ENCODE measurements at regions not wholly inside any gene's neighbourhood (a gene's known extent, or its start where the extent isn't known, plus 50 kb on each side); places are given as distances from the start of the nearest gene placed in this dataset.

- no peak for DNase-seq
- POLR2A ChIA-PET, result no interaction called here
These were observed 1378.7 kb upstream of the C9orf72 start for GRCh38 chr9:28951945-28952344.

GRCh38 chr9:28956116-28956880 is 1383.0 kb upstream of the C9orf72 start:
- POLR2A ChIA-PET, result no interaction called here
- no peaks in the 10 kb centered on the region for H3K27me3 Mint-ChIP-seq
- no peak overlapping the region for H3K4me3 Mint-ChIP-seq
- no peak for TF ChIP-seq CTCF (IDR thresholded peaks at IDR 0.05)
- no peaks in the 10 kb centered on the region for H3K4me1 Mint-ChIP-seq (ENCODE audit: low read depth)
- ATAC-seq (no peak), DNase-seq (no peak)
- intact Hi-C loops (cut with micrococcal nuclease), result no loop called here
- peaks cover 5% of the 10 kb centered on the region for H3K9me3 Mint-ChIP-seq
- no peak overlapping the region for H3K27ac Mint-ChIP-seq
- CTCF ChIA-PET, result no interaction called here
- H3K36me3 Mint-ChIP-seq (ENCODE audit: low read depth), result no peaks in the 10 kb centered on the region

More at GRCh38 chr9:28951945-28952344, 1378.7 kb upstream of the C9orf72 start:
- no peak overlapping the region for H3K27ac Mint-ChIP-seq
- no peak overlapping the region for H3K4me3 Mint-ChIP-seq
- H3K9me3 Mint-ChIP-seq, result peaks cover 7% of the 10 kb centered on the region
- CTCF ChIA-PET, result interaction anchor here (1.2 kb wide), 1 partner anchor 9 kb away, joined by 3 read pairs; no protein-coding TSS in a partner anchor
- no peaks in the 10 kb centered on the region for H3K27me3 Mint-ChIP-seq
- intact Hi-C loops (cut with micrococcal nuclease), result no loop called here
- ATAC-seq, result no peak
- H3K36me3 Mint-ChIP-seq (ENCODE audit: low read depth), result no peaks in the 10 kb centered on the region
- TF ChIP-seq CTCF (IDR thresholded peaks at IDR 0.05), result no peak
- H3K4me1 Mint-ChIP-seq (ENCODE audit: low read depth), result no peaks in the 10 kb centered on the region

GRCh38 chr9:28960602-28961001 is 1387.3 kb upstream of the C9orf72 start:
- no peaks in the 10 kb centered on the region for H3K36me3 Mint-ChIP-seq (ENCODE audit: low read depth)
- no peak for TF ChIP-seq CTCF (IDR thresholded peaks at IDR 0.05)
- no peak overlapping the region for H3K4me3 Mint-ChIP-seq
- H3K27ac Mint-ChIP-seq, result no peak overlapping the region
- ATAC-seq (no peak), DNase-seq (no peak)
- no peaks in the 10 kb centered on the region for H3K27me3 Mint-ChIP-seq
- intact Hi-C loops (cut with micrococcal nuclease), result no loop called here
- H3K9me3 Mint-ChIP-seq, result no peaks in the 10 kb centered on the region
- no peaks in the 10 kb centered on the region for H3K4me1 Mint-ChIP-seq (ENCODE audit: low read depth)
- ChIA-PET CTCF (interaction anchor here (1.0 kb wide), 1 partner anchor 9 kb away, joined by 3 read pairs; no protein-coding TSS in a partner anchor), POLR2A (no interaction called here)

GRCh38 chr9:28961623-28962022 is 1388.3 kb upstream of the C9orf72 start:
- Mint-ChIP-seq H3K4me3 (no peak overlapping the region), H3K27ac (no peak overlapping the region), H3K27me3 (no peaks in the 10 kb centered on the region), H3K9me3 (no peaks in the 10 kb centered on the region), H3K4me1 (ENCODE audit: low read depth) (no peaks in the 10 kb centered on the region), H3K36me3 (ENCODE audit: low read depth) (no peaks in the 10 kb centered on the region)
- DNase-seq, result no peak
- no peak for TF ChIP-seq CTCF (IDR thresholded peaks at IDR 0.05)
- ATAC-seq, result no peak
- POLR2A ChIA-PET, result no interaction called here
- CTCF ChIA-PET, result no interaction called here
- intact Hi-C loops (cut with micrococcal nuclease), result no loop called here

- H3K27me3 Mint-ChIP-seq, result no peaks in the 10 kb centered on the region
- no peak overlapping the region for H3K4me3 Mint-ChIP-seq
- H3K9me3 Mint-ChIP-seq, result peaks cover 2% of the 10 kb centered on the region
- intact Hi-C loops (cut with micrococcal nuclease), result no loop called here
- TF ChIP-seq CTCF (IDR thresholded peaks at IDR 0.05), result no peak
- no peaks in the 10 kb centered on the region for H3K36me3 Mint-ChIP-seq (ENCODE audit: low read depth)
- H3K4me1 Mint-ChIP-seq (ENCODE audit: low read depth), result no peaks in the 10 kb centered on the region
- CTCF ChIA-PET, result no interaction called here
- DNase-seq (no peak), ATAC-seq (no peak)
- POLR2A ChIA-PET, result no interaction called here
- no peak overlapping the region for H3K27ac Mint-ChIP-seq
These were observed 1393.9 kb upstream of the C9orf72 start for GRCh38 chr9:28967226-28967625.
